T47D (cell line): ENCODE measurements at regions not wholly inside any gene's neighbourhood (a gene's known extent, or its start where the extent isn't known, plus 50 kb on each side); places are given as distances from the start of the nearest gene placed in this dataset.

Experiments
- DNase-seq, 2 experiments: peaks; one replicate each; pipeline versions ENCODE4 v3.0.0 to v3.0.0-alpha.2; 2011 to 2012; ENCODE audit warnings: low read depth in 1 of 2, low spot score in 1 of 2
- JUND ChIP-seq: IDR thresholded peaks from 2 replicates; pipeline ENCODE4 v1.6.1; 2012; ENCODE audit warnings: low read depth
- in situ Hi-C: cut with HindIII; loops from 2 replicates; pipeline ENCODE4 v1.10.0; 2016; ENCODE audit warnings: low sequenced_read_pairs, low pct_unique_long_range_greater_than_20kb

GRCh38 chr20:17849138-17849900 lies 119.3 kb downstream of the SNX5 start:
- in situ Hi-C loops, result no loop called here
- DNase-seq, result no peak
- no peak for TF ChIP-seq JUND

- in situ Hi-C loops, result no loop called here
- no peak for DNase-seq
- no peak for TF ChIP-seq JUND
These were observed 120.1 kb downstream of the SNX5 start for GRCh38 chr20:17848249-17849048.

GRCh38 chr20:17845701-17846475 lies 122.7 kb downstream of the SNX5 start:
- DNase-seq, result no peak
- in situ Hi-C loops, result no loop called here
- TF ChIP-seq JUND, result no peak

DNA sequence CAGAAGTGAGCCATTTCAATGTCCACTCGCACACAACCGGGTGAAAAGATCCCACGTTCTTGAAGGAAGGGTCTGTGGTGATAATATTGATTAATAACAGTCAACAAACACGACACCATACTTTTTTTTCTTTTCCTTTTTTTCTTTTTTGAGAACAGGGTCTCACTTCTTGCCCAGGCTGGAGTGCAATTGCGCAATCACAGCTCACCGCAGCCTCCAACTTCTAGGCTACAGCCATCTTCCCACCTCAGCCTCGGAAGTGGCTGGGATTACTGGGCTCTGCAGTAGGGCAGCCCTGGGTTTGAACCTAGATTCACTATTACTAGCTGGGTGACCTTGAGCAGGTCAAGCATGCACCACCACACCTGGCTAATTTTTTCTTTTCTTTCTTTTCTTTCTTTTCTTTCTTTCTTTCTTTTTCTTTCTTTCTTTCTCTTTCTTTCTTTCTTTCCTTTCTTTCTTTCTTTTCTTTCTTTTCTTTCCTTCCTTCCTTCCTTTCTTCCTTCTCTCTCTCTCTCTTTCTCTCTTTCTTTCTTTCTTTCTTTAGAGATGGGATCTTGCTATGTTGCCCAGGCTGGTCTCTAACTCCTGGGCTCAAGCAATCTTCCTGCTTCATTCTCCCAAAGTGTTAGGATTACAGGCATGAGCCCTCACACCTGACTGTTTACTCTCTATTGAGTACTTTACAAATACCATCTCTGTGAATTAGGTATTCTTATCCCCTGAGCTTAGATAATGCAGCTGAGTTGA lies 123.9 kb downstream of the SNX5 start:
- TF ChIP-seq JUND, result no peak
- in situ Hi-C loops, result no loop called here
- DNase-seq, result no peak

DNA sequence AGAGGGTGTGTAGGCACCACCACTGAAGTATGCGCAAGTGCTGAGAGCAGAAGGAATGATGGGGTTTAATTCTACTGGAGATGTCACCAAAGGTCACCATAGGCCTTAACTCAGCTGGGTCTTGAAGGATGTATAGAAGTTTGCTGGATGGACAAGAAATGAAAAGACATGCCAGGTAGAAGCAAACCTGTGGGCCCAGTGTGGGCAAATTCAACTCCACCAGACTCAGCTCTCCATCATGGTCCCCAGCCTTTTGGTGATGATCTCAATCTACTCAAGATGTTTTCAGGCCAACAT lies 124.5 kb downstream of the SNX5 start:
- no peak for DNase-seq
- TF ChIP-seq JUND, result no peak
- in situ Hi-C loops, result no loop called here

DNA sequence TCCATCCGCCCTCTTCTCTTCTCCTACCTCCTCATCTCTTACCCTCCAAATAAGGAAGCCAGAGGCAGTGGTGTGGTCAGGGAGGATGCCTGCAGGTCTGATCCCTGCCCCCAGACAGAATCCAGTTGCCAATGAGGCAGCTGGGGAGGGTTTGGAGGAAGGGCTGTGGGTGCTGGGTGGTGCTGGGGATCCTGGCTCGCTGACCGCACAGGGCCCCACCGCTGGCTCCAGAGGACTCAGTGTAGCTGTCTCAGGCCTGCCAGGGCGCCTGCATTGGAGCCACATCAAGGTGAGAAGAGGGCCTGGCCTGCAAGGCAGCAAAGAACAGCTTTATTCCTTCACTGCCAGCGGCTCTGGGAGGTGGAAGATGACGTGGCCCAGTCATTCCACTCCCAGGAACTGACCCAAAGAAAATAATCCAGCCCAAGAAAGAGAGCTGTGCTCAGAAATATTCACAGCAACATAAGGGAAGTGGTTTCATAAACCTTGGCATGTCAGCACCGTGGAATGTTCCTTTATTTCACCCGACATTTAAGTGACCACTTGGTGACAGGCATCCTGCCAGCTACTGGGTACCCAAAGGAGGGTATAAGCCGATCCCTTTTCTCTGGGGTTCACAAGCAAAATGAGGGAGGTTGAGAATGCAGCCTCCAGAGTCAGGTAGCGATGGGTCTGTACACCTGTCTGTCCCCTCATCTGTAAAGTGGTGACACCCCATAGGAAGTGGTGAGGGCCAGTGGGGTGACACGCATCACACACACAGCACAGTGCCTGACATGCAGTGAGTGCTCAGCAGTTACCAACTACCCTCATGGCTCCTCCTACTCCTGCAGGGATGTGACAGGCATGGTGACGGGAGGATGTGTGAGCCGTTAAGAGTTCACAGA lies 125.1 kb downstream of the SNX5 start:
- no peak for DNase-seq
- in situ Hi-C loops, result no loop called here

DNA sequence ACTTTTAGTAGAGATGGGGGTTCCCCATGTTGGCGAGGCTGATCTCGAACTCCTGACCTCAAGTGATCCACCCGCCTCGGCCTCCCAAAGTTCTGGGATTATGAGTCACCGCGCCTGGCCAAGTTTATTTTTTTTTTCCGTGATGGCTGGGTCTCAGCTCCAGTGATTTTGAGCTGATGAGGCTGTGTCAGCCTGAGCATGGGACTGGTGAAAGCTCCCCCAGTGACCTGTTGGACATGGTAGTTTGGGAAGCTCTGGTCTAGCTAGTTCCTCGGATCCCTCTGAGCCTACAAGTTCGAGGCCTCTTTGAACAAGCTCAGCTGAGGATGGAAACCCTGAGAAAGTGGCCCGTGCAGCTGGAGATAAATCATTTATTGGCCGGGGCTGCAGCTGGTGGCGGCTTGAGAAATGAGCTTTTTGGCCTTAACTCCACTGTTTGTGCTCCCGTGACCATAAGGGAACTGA lies 126.8 kb downstream of the SNX5 start:
- no peak for DNase-seq
- TF ChIP-seq JUND, result no peak

More for the DNA sequence above, 125.1 kb downstream of the SNX5 start:
- TF ChIP-seq JUND, result no peak

GRCh38 chr20:17840423-17840822 lies 128.2 kb downstream of the SNX5 start:
- TF ChIP-seq JUND, result no peak
- DNase-seq, result no peak
- in situ Hi-C loops, result no loop called here

More for the DNA sequence above, 126.8 kb downstream of the SNX5 start:
- in situ Hi-C loops, result no loop called here

- in situ Hi-C loops, result no loop called here
- TF ChIP-seq JUND, result no peak
- no peak for DNase-seq
These were observed 129.7 kb downstream of the SNX5 start for GRCh38 chr20:17838921-17839320.

DNA sequence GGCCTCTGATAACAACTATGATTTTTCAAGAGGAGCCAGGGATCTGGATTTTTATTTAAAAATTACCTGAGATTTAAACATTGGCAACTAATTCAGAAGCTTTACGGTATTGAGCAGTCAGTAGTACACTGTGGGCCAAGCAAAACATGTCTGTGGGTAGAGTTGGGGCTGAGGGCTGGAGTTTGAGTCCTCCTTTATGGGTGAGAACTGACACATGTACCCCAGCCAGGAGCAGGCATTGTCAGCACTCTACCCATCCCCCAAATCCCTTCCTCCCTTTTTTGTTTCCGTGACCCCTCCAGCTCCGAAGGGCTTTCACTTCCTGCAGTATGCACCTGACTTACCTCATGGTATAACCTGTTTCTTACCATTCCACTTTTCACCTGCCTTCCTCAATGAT lies 131.4 kb downstream of the SNX5 start:
- no peak for DNase-seq
- in situ Hi-C loops, result no loop called here
- TF ChIP-seq JUND, result no peak

GRCh38 chr20:17836303-17836861 lies 132.2 kb downstream of the SNX5 start:
- DNase-seq, result no peak
- in situ Hi-C loops, result no loop called here
- TF ChIP-seq JUND, result no peak

- in situ Hi-C loops, result no loop called here
- DNase-seq, result no peak
- no peak for TF ChIP-seq JUND
These were observed 132.7 kb downstream of the SNX5 start for GRCh38 chr20:17835934-17836300.
